Nucleus accumbens (tissue), 56 donors: ENCODE measurements at regions not wholly inside any gene's neighbourhood (a gene's known extent, or its start where the extent isn't known, plus 50 kb on each side); places are given as distances from the start of the nearest gene placed in this dataset.

Experiments
- DNase-seq, 56 donors: peaks; one replicate each; lab custom pipeline; 2025; lab: John Stamatoyannopoulos, UW

DNA sequence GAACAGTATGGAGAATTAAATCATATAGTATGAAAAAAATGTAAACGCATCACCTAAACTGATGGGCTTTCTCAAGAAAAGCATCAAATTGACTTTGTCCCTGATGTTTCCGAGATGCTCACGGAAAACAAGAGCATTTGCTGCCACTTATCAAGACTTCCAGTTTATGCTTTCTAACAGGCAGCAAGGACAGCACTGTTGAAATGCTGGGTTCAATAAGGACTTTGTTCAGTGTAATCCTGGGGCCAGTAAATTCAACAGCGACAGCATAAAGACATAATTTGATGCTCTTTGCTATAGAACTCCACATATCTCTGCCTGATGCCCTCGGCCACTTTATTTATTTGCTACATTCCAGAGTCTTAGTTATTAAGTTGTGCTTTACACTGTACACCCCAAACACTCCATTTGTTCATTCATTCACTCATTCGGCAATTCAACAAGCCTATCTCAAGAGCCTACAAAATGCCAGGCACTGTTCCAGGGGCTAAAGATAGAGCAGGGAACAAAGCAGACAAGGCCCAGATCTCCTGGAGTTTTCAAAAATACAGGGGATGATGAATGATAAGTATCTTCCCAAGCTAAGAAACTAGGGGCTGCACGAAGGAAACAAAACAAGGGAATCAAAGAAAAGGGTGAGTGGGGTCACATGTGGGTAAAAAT lies 294.6 kb downstream of the ZNF608 start:
- no peak for DNase-seq

DNA sequence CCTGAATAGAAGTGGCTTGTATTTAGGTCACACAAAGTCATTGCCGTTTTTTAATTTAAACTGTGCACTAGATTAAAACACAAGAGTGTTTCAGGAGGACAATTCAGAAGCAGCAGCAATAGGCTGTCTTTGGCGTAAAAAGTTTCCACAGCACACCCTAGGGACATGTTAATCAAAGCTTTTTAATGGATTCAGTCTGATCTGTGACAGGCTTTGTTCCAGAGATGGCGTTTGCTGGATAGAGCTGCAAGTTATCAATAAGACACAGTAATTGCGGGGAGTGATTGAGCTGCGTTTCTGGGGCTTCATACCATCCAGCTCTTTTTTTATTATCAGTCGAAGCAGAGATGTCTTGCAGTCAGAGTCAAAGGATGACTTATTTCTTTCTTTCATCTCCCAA lies 300.3 kb downstream of the ZNF608 start:
- DNase-seq: peak in 1 of 56 donors; percentile 24

DNA sequence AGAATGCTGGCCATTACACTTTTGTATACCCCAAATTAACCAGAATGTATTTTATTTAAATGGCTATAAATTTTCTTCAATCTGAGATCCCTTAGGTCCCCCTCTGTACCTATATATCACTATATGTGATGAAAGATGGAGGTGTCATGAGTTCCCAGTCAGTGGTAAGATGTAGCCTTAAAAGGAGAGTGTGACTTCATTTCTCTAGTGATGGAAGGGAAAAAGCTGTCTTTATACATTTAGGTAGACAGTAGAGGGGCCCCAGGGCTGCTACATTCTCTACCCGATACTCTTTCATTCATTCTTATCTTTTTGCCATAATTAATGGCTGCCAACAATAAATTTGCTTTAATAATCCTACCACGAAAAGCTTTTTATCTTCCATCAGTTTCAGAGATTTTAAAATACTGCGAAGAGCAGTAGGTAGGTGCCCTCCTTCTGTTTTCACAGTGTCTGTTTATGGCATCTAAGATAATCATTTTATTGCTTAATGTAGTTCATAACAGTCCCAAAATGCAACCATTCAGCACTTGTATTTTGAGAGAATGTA lies 301.3 kb downstream of the ZNF608 start:
- no peak for DNase-seq

DNA sequence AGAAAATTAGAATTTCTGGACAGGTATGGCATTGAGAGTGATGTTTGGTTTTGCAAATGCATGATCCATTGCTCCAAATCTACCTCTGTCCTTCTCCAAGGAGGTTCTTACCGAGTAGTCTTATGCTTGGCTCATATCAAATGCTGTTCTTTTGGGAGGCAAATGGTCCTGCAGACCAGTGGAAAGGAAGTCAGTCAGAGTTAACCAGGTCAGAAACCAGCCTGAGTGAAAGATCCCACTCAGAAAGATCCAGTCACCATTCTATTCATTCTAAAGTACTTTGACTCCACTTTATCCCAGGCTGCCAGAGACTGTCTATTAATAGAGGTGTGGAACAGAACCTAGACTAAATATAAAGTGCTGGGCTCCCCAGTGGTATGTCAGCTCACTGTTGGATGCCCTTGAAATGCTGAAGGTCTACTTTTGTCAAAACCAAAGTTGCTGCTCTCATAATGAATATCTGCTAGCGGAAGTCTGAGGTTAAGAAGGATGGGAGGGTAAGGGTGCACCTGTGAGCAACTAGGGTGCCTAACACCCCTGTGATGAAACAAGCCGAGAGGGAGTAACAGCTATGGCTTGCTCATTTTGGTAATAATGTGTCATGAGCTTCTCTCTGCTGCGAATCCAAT lies 302.2 kb downstream of the ZNF608 start:
- no peak for DNase-seq

DNA sequence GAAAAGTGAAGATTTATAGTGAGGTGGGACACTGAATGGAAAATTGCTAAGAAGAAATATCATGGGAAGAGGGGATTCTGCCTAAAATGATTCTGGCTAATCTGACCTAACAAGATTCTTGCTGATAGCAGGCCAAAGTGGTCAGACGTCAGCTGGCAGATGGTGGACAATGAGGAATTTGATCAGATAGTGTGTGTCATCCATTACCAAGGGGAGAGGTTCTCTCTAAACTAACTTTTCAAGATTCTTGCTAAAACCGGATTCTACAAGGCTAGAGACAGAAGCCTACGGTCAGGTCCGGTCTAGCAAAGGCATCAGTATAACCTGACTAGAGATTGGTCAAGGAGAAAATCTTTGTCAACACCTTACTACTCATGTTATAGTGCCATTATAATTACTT lies 306.0 kb downstream of the ZNF608 start:
- no peak for DNase-seq

DNA sequence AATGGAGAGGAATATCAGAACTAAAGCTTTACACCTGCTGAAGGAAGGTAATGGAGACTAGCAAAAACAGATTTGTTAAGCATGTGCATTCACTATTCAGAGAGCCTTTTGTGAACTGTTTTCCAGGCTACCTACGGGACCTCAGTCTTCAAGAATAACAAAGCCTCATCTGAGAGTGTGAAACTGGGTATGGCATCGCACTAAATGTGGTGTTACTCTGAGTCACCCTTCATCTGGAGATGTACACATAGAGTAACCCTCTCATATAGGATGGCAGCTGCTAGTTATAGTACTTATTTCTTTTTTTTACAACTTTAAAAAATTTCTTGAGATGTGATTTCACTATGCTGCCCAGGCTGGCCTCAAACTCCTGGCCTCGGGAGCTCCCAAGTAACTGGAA lies 306.8 kb downstream of the ZNF608 start:
- DNase-seq: no peak

DNA sequence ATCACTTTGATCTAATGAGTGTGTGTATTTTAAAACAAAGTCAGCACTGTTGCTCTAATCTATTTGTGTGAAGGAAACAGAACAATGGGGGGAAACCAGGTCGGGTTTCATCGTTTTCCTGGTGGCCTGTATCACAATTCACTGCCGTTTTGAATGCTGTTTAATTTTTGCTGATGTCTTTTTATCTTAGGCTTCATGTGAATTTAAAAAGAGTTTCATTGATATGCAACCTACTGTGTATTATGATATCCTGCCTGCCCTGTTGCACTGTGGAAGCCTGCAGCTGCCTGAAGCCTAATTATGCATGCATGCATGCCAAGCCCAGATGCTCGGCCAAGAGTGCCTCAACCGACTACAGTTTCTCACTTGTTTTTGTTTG lies 307.5 kb downstream of the ZNF608 start:
- peak in 47 of 56 donors; percentile 9 to 80 (median 52) for DNase-seq

DNA sequence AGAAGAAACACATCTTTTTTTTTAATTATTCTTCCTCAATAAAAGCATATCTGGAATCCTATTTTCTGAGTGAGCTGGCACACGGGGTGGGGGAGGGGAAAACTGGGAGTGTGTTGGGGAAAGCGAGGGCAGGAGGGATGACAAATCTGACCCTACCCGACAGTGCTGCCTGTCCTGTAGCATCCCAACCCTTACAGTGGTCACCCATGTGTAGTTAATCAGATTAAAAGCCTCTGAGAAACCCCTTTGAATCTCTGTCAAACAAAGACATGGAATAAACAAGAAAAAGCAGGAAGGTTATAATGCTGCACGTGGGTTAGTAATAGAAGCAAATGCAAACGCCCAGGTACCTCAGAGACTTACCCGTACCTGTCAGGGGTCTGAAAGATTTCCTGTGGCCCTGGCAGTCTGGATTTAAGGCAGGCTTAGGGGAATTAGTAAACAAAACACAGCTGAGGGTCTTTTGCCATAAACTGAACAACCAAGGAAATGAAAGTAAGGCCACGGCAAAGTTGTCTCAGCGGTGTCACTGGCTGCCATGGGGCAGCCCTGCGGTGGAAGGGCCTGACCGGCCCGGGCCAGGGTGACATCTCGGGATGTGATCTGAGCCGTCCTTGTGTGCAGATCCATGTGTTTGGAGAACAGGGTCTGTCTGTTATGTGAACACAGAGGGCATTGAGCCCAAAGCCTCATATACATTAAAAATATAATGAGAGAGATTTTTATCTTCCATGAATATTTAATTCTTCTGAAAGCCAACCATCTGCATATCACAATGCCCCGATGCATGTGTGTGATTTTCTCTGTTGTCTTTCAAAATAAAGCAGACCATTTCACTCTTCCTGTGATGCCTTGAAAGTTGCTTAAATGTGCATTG lies 308.2 kb downstream of the ZNF608 start:
- DNase-seq: peak in 18 of 56 donors; percentile 5 to 36 (median 20)

DNA sequence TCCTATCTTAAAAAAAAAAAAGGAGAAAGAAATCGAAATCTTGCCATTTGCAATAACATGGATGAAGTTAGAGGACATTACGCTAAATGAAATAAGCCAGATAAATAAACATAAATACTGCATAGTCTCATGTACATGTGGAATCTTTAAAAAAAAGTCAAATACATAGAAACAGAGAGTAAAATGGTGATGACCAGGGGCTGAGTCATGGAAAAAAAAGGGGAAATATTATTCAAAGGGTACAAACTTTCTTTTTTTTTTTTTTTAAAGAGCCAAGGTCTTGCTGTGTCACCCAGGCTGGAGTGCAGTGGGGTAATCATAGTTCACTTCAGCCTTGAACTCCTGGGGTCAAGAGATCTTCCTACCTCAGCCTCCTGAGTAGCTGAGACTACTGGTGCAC lies 310.1 kb downstream of the ZNF608 start:
- no peak for DNase-seq

DNA sequence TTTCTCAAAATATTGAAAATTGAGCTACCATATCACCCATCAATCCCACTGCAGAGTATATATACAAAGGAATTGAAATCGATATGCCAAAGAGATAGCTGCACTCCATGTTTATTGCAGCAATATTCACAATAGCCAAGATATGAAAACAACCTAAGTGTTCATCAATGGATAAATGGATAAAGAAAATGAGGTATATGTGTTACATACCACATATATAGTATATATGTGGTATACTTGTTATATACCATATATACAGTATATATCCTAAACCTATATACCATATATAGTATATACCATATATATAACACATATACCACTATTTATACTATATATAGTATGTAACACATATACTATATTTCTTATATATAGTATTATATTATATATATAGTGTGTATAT lies 313.3 kb downstream of the ZNF608 start:
- DNase-seq: no peak

DNA sequence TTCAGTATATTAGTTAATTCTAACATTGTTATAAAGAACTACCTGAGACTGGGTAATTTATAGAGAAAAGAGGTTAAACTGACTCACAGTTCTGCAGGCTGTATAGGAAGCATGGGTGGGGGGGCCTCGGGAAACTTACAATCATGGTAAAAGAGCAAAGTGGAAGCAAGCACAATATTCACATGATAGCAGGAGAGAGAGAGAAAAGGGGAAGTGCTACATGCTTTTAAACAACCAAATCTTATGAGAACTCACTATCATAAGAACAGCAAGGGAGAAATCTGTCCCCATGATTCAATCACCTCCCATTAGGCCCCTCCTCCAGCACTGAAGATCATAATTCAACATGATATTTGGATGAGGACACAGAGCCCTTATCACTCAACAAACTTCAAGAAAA lies 324.9 kb downstream of the ZNF608 start:
- no peak for DNase-seq

DNA sequence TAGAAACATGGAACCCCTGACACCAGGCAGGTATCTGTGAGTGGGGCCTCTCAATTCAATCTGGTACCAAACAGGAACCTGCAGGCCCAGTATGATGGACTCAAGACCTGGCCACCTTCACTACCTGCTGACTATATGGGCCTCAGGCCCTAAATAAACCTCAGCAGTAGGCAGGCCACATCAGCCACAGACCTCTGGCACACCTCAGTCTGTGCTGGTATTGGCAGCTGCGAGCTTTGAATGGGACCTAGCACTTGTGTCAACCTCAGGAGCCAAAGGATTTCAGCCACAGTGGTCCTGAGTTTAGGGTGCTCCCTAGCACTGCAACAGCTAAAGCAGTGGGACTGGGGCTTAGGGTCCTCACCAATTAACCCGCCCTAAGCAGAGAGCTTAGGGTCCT lies 325.5 kb downstream of the ZNF608 start:
- no peak for DNase-seq

DNA sequence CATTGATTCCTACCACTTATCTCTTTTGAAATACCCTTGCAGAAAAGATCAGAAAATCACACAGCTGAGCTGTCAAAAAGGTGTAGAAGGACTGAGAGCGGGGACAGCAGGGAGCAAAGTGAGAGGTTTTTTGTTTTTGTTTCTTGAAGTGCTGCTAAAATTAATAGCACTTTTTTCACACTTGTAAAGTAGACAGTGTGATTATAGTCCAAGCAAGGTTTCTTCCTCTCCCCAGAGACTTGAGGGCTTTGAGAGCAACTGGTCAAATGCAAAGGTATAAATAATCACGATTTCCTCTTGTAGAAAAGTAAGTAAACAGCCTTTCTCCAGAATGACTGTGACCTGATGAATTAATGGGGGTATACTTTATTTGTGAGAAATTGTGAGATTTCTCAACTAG lies 326.9 kb downstream of the ZNF608 start:
- DNase-seq: no peak

DNA sequence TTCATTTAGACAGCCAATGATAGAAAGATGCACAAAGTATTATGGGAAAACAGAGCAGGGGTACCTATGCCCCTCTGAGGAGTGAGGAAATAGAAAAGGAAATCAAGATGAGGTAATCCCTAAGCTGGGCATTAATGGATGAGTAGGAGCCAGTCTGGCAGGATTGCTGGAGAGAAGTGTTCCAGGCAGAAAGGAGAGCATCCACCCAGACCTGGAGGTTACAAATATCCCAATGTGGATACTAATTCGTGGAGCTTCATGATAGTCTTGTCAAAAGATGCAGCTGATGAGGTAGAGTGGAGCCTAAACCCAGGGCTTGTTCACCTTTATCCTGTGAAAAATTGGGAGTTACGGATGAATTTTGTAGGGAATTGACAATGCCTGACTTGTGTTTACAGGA lies 328.0 kb downstream of the ZNF608 start:
- DNase-seq: no peak

DNA sequence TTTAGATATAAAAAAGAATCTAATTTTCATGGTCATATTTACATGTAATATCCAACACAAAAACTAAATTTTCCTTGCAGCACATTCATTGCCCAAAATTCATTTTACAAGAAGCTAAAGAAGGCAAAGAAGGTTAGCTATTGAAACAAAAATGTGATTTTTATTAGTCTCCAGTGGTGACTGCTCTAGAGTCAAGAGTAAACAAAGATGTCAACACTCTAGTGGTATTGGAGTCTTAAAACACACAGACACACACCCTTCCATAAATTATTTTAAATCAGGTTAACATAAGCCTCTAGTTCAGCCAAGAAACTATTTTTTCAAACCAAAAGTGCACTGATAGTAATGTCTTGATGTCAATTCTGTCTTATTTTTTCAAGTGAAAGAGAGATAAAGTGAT lies 329.2 kb downstream of the ZNF608 start:
- no peak for DNase-seq

DNA sequence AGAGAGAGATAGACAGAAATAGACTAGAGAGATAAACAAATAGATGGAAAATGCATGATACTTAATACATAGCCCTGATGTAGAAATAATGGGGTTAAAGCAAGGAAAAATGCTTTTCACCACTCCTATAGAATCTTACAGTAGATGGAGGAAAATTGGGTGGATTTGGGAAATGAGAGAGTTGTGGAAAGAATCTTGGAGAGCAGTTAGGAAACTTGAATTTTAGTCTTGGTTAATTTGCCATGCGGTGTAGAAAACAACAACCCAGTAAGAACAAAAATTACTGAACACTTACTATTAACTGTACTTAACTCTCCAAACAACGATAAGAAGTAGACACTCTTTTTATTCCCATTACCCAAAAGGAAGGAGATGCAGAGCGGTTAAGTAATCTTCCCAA lies 329.8 kb downstream of the ZNF608 start:
- no peak for DNase-seq

DNA sequence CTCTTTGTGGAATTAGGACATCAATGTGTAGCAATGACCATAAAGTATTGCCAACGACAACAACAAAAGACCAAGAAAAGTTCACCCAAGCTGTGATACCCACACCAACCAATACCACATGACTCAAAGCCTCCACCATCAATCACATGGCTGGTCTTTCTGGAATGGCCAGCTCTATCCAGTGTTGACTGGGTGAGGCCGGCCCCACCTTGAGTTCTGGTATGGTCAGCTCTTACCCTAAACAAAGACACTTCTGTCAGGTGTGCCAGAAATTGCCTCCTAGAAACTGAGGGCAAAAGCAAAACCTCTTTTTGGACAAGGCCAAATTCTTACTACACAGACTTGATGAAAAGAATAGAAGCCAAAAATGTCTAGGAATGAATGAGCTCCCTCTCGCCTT lies 331.5 kb downstream of the ZNF608 start:
- DNase-seq: no peak

DNA sequence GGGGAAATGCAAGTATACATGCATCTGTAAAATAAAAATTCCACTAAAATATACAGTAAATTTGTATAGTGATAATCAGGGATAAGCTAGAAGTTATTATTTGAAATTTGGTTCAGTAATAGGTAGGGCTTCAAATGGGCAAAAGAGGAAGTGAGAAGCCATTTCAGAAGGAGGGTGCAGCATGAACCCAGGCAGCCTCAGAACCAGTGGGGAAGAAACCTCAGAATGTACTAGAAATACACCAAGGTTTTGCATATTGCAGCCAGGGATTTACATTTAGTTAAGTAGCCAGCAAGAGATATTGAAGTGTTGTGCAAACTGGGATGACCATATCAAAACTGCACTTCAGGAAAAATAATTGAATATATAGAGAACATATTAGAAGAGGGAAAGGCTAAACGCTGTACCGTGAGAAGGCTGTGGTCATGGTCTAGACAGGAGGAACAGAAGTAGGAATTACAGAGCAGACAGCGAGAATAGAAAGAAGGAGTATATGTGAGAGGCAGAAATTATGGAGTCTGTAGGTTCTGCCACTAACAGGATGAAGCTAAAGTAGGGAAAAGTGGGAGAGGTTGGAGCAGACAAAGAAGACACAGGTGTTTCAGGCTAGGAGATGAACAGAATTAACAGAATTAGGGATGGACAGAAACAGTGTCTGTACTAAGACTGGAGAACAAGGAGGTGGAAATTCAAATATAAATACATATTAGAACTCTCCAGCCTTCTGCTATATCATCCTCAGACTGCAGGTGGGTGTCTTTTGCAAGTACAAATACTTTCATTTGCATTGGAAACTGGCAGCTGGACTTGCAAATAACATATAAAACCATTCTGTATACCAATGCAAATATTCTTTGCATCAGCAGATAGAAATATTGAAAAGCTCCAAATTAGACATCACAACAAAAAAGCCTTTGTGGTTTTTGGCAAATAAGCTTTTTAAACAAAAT lies 335.6 kb downstream of the ZNF608 start:
- DNase-seq: no peak

DNA sequence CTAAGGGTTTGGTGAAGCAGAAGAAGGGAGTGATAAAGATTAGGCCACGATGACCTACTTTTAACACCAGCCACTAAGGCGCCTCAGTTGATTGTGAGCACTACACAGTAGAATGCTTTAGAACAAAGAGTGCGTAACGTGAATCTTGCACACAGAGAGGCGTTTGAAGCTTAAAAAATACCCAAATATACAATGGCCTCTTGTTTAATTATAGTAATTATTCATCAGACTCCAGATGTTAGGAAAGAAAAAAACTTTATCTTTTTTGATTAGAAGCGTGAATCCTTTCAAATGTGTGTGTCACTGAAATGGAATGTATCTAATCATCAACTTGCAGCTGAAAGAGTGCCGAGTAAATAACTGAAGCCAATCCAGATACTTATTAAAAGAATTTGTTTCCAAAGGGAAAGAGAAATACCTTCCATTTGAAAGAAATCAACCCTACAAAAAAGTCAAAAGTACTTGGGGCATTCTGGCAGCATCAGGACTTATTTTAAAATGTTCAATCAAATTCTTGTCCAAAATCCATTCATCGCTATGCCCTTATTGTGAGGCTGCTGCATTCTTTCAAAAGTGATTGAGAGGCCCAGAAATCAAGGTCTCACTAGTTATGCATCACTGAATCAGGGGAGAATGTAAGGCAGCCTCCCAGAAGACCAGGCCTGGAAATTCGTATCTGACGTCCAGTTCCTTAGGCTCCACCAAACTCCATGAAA lies 337.5 kb downstream of the ZNF608 start:
- DNase-seq: peak in 2 of 56 donors; percentile 11 to 21

DNA sequence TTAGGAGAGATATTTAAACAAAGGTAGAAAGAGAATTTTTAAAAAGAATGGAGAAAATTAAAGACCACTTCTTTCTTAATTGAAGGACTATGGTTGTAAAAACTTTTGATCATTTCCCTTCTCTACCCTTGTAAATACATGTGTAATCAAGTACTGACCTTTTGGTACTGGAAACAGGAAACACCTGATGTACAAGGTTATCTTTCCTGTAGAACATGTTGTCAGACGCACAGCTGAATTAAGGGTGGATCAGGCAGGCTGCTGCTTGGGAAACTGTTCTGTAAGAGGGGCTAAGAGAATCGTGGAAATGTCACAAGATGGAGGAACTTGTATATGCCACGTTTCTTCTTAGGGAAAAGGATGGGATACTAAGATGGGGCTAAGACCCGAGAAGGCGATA lies 341.6 kb downstream of the ZNF608 start:
- no peak for DNase-seq
